ENCODE measurements at regions not wholly inside any gene's neighbourhood (a gene's known extent, or its start where the extent isn't known, plus 50 kb on each side); places are given as distances from the start of the nearest gene placed in this dataset.
A peak's percentile ranks its signal among the peaks of the same experiment; 100 is the strongest.
"Not testable (repeated sequence)": the region's sequence is repeated elsewhere in the genome, so short reads cannot be mapped to it uniquely, and the experiment has no call there.

DNA sequence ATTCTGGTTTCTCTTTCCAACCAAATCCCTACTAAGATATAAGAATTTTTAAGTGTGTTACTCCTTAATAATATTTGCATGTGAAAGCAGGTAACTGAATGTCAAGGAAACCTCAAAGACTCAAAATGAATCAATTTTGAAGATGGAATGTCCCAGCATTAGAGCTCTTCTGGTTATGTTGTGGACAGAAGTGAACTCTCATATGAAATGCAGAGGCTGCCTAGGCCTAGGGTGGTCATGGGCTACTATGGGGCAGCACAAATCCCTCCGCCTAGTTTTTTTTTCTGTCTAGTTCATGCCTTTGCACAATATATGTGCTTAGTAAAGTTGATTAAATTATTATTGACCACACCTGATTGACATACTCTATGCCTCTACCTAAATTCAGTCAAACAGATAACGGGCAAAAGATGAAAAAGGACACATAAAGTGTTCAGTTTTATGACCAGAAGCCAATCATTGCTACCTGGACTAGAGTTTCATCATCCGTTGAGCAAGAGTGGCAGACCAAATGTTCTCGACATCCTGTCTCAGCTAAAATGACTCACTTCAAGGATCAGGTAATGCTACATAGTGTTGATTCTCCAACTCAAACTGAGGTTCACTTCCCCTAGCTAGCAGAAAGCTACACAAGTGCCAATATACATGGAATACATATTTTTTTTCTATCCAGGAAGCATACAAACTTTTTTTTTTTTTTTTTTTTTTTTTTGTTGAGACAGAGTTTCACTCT is 1211.4 kb downstream of the VRK1 start:
- DNase-seq: no peak

DNA sequence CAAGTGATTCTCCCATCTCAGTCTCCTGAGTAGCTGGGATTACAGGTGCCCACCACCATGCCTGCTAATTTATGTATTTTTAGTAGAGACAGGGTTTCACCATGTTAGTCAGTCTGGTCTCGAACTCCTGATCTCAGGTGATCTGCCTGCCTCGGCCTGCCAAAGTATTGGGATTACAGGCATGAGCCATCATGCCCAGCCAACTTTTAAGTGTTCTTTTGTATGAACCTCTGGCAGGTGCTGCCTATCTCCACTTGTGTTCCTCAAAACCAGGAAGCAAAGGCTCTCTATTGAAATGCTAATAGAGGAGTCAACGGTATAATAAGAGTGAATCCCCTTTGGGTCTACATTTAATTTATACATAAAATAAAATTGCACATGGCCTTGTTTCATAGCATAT is 1212.0 kb downstream of the VRK1 start:
- not testable (repeated sequence) for DNase-seq

DNA sequence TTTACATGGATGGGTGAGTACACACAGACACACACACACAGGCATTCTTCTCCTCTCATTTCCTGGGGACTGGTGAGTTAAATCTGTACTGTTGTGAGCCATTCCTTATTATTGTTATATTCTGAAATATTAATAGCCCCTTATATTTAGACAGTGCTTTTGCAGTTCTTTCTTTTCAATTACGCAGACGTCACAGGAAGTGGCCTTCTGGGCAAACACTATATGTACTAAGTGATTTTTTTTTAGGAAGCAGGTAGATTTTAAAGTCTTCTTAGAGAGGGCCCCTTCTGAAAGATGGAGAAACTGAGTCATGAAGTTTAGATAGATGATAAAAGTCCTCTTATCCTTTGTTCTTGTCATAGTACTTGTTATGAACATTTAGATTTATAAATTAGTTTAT is 1213.6 kb downstream of the VRK1 start:
- DNase-seq: no peak

DNA sequence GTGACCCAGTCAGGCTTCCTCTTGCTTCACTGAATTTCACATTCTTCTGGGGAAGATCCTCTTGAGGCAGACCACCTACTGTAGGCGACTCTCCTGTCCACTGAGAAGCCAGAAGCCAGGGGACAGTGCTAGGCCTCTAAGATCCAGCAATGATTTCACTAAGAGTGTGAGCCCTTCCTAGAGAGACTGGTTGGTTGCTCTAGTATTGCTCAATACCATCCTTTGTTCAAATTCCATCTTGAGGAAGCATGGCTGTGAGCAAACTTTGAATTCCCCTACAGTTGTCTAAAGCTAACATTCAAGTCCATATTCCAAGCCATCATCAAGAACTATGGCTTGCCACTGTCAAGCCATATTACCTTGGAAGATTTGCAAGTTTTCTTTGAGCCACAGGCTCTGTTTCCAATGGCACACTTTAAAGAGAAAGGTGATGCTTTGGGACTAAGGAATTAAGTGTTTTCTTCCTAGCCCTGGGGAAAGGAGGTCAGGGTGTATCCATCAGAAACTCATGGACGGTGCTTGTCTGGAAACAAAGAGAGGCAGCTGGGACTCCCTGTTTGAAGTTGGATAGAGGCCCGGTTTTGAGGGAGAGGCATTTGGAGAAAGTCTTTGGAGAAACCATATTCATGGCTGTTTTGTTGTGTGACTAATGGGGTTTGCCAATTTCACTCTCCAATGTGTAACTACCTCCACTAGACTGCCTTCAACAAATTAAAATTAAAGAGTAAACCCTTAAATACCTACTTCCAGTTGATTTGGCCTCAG is 1217.9 kb downstream of the VRK1 start:
- no peak for DNase-seq

DNA sequence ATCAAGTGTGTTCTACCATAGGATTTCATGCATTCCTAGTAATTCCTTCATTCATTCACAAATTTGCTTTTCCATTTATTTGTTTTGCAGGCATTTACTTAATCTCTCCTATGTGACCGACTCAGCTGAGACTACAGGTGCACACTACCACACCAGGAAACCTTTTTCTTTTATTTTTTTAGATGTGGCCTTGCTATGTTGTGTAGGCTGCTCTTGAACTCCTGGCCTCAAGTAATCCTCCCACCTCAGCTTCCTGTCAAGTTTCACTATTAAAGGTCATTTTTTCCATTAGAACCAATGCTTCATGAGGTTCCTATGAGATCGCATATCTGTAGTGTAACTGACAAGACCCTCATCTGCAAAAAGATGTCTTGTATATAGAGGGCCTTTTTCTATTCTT is 1218.7 kb downstream of the VRK1 start:
- no peak for DNase-seq

DNA sequence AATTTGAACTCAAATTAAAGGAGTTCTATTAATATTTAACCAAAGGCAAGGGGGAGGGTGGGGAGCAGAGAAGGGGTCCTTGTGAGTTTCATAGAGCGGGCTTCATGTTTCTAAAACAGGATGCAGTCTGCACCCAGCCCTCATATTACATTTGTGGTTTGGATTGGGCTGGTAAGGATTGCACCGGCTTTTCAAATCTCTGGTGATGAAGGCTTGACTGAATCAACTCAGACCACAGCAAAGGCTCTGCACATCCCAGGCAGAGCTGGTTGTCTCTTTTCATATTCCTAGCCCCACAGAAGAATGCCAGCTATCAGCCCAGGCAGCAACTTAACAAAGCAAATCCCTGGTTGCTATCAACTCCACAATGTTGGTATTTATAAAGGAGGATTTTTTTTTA is 1221.4 kb downstream of the VRK1 start:
- DNase-seq: no peak

DNA sequence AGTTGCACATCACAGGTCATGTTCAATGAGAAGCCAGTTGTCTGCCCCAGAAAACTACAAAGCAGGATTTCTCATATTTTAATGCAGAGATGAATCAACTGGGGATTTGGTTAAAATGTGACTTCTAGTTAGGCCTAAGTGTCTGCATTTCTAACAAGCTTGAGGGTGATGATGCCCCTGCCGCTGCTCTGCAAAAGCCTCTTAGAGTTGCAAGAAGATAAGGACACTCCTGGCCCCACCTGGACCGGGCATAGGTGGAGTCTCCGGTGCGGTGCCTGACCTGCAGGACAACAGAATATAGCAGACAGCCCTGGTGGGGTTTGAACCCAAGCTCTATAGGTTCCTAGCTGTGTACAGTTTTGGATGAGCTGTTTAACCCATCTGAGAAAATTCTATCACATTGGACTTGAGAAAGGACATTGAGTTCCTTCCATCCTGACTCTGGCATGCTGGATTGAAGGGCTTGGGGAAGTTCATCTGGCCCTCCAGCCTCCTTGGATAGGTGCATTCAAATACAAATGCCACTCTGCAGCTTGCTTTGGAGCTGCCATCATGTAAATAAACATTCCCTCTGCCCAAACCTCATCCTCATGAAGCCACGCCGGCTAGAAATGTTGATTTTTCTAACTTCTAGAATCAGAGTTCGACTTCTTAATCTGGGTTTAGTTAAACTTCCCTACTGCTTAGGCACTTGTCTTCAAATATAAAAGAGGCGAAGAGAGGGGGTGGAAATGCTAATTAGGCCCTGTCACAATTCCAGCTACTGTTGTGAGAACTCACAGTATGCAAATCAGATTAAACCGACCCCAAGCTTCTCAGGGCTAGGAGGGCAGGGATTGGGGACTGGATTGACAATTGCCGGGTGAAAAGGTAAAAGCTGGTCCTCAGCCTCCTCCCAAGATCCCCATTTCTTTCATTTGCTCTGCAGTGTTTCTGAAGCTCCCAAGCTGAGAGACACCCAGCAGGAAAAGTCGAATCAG is 1225.6 kb downstream of the VRK1 start:
- DNase-seq: no peak

DNA sequence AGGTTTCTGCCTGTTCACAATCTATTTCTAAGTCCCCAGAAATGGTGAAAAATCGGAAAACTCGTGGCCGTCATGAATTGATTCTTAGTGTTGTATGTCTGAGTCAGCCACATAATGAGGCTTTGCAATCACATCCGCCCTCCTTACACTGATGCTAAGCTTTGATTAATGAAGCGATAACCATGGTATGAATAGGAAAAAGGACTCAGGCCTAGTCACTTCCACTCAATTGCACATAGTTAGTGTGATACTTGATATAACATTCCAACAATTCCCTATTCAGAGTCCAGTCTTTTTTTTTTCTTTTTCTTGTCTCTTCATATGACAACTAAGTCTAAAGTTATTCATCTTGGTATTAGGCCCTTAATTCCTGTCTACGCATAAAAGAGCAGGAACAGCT is 1231.0 kb downstream of the VRK1 start:
- DNase-seq: no peak

DNA sequence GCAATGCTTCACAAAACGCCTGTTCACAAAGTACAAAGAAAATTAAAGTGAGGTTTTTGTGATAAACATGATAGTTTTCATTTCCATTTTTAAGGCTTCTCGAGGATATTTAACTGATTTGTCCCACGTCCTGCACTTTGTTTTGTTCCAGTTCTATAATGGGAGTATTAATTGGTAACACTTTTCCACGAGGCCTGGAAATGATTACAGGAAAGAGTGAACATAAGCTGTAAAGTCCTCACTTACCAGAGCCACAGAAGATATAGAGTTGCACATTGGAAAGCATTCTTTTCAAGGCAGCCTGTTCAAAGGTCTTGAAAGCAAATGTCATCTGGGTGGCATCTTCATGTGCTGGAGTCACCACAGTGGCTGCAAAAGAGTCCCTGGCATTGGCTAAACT is 1236.6 kb downstream of the BCL11B start:
- no peak for DNase-seq

DNA sequence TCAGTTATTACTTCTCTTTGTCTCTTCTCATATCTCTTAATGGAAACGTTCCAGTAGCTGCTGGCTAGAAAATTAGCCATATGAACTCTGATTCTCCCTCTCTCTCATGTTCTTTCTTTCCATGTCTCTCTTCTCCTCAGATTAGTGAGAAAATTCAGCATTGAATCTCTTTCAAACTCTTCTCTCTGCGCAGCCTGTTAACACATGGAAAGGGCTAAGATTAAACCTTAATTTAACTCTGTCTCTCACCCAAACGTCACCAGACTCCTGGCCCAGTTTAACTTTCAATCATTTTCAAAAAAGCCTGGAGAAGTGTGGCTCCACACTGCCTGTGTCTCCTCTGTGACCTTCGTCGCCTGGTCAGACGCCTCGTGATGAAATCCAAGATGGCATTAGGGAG is 1234.2 kb downstream of the BCL11B start:
- no peak for DNase-seq

DNA sequence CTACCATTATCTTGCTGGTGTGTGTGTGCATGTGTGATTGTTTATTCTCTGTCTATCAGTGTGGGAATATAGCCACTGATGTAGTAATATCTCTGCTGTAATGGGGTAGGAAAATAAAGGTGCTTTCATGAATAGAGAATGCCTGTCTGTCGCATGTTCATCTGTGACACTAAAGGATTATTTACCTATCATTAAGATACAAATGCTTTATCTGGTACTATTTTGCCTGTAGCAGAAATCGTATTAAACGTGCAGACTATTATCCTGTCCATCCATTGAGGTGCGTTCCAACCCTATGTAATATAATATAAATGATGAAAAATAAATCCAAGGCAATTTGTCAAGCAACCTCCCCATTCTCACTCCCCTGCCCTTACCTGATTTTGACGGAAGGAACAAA is 1215.1 kb downstream of the BCL11B start:
- no peak for DNase-seq

DNA sequence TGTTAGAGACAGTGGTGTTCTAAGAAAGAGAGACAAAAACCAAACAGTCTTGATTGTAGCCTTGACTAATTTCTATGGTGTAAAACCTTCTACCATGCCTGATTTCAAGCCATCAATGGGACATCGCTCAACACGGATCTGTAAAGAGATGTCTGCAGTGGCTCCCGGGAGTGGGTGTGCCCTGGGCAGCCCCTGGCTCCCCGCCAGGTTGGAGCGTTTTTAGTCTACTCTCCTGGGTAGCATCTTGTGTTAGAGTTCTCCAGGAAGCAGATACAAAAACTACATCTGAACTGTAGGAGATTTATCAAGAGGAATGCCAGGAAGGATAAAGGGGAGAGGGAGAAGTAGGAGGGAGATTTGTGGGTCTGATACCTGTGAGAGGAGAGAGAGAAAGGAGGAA is 1212.9 kb downstream of the BCL11B start:
- no peak for DNase-seq

DNA sequence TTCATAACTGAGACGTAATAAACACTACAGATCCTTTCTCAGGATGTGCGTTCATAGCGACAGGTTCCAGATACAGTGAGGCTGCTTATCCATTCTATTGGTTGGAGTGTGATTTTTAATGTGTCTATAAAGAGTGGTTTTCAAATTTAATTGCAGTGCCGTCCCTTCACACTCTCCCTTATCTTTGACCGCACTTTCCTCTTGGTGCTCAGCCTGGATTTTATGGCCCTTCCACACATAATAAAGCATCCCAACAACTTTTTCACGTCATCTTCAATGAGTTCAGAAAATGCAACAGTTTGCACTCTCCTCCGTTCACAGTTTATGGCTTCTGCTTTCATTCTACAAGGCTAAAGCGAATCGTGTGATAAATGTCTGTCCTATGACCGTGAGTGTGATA is 1209.9 kb downstream of the BCL11B start:
- no peak for DNase-seq

DNA sequence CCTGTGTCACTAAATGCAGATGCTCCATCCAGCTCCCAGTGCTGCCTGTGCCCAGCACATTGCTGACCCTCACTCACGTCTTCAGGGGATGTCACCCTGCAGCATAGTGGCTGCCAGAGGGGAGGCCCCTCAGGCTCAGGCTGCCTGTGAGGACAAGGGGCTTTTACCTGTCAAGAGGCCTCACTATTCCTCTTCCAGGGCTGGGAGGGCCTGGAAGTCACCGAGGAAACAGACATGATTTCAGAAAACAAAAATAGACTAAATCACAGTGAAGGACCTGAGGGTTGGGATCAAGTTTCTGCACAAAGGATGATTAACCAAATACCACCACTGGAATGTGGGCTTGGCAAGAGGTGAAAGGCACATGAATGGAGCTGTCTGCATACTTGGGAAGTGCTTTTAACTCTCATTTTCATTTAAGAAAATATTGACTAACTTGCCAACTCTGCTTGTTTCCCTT is 1202.3 kb downstream of the BCL11B start:
- no peak for DNase-seq

DNA sequence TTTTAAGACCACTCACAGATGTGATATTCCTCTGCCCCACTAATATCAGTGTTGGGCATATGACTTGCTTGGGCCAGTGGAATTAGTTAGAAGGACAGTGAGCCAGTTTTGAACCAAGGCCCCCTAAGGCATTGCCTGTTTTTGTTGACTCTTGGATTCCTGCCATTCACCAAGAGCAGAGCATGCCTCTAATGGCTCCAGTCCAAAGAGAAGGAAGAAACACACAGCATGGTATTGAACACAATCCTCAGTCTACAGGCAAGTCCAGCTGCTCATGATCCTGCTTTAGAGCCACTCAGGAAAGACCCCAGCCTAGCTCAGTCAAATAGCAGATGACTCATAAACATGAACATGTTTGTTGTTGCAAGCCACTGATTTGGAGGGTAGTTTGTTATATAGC is 1201.5 kb downstream of the BCL11B start:
- peak; percentile 2 for DNase-seq

DNA sequence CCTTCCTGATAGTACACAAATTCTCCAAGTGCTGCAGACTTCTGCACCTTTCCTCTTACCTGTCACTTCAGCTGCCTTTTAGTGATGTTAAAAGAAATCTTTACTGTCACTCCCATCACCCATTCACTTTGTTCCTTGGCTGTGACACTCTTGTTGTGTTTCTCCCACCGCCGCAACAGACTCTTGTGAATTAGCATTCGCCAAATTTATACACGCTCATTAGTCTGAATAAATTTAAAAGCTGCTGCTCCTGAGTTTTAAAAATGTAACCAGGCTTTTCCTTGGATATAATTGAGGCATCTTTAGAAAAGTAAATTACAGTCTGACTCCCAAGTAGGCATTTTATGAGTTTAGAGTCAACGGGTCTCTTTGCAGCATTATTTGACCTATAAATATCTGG is 1197.9 kb downstream of the BCL11B start:
- DNase-seq: no peak

DNA sequence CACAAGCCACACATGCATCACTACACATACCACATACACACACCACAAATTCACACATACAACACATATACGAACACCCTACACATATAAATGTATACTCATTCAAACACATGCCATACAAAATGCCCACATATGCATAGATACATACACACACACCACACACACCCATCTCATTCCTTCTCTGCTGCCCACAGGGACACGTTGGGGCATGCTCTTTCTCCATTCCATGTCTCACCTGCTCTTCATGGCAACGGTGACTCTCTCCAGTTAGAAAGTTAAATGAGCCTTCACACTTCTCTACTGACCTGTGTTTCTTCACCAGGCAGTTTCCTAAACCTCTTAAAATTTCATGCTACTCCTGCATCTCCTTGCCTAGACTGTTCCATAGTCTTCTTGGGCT is 1194.8 kb downstream of the BCL11B start:
- no peak for DNase-seq

DNA sequence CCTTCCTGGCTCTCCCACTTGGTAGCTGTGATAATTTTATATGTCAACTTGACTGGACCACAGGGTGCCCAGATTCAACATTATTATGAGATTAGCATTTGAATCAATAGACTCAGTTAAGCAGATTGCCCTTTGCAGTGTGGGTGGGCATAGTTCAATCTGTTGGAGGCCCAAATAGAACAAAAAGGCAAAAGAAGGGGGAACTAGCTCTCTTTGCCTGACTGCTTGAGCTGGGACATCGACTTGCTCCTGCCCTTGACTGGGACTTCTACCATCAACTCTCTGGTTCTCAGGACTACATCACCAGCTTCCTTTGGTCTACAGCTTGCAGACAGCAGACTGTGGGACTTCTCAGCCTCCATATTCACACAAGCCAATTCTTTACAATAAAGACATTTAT is 1189.2 kb downstream of the BCL11B start:
- DNase-seq: no peak

DNA sequence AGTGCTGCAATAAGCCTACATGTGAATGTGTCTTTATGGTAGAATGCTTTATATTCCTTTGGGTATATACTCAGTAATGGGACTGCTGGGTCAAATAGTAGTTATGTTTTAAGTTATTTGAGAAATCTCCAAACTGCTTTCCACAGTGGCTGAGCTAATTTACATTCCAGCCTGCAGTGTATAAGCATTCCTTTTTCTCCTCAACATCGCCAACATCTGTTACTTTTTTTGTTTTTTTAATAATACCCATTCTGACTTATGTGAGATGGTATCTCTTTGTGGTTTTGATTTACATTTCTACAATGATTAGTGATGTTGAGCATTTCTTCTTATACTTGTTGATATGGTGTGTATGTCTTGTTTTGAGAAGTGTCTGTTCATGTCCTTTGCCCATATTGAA is 1186.2 kb downstream of the BCL11B start:
- no peak for DNase-seq

DNA sequence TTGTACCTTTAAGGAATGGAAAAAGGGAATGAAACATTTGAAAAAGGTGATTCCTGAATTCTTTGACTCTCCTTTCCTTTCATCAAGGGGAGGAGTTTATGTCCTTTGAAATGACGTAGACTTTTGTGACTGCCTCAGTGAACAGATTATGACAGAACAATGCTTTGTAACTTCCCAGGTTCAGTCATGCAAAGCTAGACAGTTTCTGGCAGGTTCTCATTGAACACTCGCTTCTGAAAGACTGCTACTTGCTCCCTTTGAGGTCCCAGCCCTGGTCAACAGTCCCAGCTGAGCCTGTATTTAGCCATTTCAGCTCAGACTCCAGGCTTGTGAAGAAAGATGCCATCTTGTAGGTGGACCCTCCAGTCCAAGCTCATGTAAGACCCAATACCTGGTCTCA is 1178.9 kb downstream of the BCL11B start:
- no peak for DNase-seq

DNA sequence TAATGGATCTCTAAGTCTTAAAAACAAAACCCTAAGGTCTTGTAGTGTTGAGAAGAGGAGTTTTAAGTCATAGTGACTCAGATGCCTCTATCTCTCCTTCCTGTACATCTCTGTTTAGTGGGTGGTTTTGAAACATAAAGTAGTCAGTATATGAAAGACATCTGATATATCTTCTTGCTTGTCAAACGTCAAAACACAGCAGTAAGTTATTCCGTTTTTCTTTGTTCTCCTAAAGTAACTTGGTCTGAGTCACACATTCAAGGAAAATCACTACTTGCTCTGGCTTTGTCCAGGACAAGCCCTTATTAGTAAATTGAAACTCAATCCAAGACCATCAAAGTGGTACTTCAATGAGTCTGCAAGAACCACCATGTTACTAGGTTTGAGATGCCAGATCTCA is 1172.5 kb downstream of the BCL11B start:
- DNase-seq: no peak

DNA sequence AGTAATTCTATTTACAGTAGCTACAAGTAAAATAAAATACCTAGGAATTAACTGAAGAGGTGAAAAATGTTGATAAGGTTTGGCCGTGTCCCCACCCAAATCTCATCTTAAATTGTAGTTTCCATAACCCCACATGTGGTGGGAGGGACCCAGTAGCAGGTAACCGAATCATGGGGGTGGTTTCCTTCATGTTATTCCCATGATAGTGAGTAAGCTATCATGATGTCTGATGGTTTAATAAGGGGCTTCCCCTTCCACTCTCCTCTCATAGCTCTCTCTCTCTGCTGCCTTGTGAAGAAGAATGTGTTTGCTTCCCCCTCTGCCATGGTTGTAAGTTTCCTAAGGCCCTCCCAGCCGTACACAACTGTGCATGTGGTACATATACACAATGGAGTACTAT is 1170.7 kb downstream of the BCL11B start:
- no peak for DNase-seq

DNA sequence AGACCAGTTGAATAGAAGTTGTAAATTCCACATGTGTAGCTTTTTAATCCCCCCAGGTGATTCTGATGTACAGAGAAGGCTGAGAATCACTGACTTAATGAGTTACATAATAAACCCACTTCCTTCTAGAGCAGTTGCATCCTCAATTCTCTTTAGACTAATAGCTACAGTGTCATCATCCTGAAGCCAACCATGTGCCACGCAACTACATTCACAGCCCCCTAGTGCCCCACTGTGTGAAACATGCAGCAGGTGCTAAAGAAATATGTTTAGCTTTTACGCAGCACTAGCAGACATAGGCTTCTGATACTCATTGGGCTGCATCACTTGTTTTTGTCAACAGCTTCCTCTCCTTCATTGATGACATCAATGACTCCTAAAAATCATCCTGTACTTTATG is 1168.3 kb downstream of the BCL11B start:
- no peak for DNase-seq

Data from NCI-H2171 (cell line).